ENCODE measurements at regions not wholly inside any gene's neighbourhood (a gene's known extent, or its start where the extent isn't known, plus 50 kb on each side); places are given as distances from the start of the nearest gene placed in this dataset.

DNA sequence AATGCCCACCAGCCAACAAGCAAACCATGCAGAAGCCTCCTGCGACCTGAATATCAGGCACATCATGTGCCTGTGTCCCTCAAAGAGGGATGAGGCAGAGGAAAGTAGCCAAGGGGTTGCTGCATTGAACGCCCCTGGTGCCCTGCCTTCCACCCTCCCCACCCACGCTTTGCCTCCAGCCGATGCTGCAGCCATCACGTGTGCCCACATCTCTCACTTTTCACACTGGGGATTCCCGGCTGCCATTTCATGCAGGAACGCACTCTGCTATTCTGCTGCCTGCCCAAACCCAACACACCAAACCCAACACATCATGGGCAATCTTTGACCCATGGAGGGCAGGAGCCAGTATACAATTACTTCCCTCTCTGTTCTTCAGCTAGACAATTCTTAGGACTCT lies 462.2 kb upstream of the PROK2 start (continued):
- TF ChIP-seq RXRA (IDR thresholded peaks at IDR 0.05; ENCODE audit: insufficient read depth, low read depth, low read length) = no peak
- no peak for TF ChIP-seq TEAD4 (IDR thresholded peaks at IDR 0.05; ENCODE audit: low read depth, low read length)

All from H1 (cell line).